ENCODE measurements at regions not wholly inside any gene's neighbourhood (a gene's known extent, or its start where the extent isn't known, plus 50 kb on each side); places are given as distances from the start of the nearest gene placed in this dataset.

DNA sequence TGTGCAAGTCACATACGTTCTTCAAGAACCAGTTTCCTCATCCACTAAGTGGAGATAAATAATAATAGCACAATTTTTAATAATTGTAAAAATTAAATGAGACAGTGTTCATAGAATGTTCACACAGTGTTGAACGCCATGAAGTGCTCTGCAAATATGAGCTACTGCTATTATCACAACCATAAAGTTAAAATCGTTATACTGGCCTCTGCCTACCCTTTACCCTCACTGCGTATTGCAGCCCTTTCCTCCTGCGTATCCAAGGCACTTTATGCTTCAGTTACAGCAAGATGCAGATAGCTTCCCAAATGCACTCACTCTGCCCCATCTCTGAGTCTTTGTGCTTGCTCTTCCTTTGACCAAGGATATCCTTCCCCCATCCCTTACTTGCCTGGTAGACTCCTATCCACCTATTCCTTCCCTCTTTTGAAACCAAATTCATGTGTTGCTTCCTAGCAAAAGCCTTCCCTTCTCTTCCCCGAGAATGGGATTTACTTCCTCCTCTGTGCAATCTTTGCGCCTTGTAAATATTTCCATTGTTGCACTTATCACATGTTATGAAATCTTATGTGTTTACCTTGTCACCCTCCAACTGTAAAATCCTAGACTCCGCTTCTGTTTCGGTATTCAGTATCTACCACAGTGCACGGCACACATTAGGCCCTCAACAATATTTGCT lies 196.9 kb downstream of the ADAMTS15 start:
- DNase-seq: no peak

DNA sequence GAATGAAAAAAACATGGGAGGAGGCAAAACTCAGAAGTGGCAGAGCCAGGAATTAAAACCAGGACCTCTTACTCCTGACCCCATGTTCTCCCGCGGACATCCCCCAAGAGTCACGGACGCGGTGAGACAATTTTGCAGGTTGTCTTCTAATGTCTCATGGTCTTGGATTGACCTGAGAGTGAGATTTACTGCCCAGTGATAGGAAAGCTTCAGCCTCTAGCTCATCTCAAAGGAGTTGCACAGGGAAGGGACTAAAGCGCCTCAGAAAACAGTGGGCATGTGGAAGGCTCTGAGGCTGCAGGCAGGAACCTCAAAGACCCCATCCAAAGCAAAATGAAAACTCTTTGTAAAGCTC lies 197.4 kb downstream of the ADAMTS15 start:
- no peak for DNase-seq

- DNase-seq: no peak
Observed at GRCh38 chr11:130646881-130647280, 198.4 kb downstream of the ADAMTS15 start.

DNA sequence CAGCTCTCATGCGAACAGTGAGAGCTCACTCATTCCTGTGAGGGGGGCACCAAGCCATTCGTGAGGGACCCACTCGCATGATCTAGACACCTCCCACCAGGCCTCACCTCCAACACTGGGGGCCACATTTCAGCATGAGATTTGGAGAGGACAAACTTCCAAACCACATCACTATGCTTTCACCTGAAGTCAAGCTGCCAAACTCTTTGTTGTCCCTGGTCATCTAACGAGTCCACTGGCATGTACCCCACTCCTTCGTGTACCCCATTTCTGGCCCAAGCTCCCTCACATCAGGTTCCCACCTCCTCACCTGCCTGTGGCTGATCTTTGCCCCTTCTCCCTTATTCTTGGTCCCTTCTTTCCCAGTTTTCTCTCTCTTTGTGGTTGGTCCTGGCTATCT lies 198.9 kb downstream of the ADAMTS15 start:
- DNase-seq: no peak

- DNase-seq: no peak
Observed at GRCh38 chr11:130649801-130650200, 201.4 kb downstream of the ADAMTS15 start.

- no peak for DNase-seq
Observed at GRCh38 chr11:130650456-130651030, 202.1 kb downstream of the ADAMTS15 start.

DNA sequence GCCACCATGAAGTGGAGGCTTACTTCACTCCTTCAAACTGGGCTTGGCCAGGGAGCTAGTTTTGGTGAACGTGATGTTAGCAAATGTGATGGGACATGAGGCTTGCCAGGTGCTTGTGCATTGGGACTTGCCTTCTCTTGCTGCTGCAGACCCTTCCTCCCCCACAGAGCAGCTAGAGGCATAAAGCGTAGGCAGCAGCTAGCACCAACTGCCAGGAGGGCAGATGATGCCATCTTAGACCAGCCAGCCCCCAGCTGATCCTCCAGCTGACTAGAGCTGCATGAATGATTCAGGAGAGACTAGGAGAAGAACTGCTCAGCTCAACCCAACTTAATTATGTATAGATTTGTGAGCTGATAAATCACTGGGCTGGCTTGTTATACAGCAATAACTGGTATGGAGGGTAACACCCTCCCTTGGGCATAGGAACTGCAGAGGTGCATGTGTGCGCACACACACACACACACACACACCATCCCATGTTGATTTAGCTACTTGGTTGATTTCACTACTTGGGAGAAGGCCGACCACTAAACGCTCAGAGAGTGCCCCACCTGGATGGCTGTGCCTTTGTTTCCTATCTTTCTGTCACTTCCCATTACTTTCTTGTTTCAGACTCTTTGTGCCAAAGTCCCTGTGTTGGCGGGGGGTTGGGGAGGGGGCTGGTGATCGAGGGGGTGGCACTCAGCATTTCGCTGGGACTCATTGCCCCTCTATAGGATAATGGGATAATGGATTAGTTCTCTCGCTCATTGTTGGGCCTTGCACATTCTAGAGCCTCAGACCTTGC lies 202.8 kb downstream of the ADAMTS15 start:
- no peak for DNase-seq

GRCh38 chr11:130652671-130653335 lies 204.4 kb downstream of the ADAMTS15 start:
- DNase-seq: no peak

DNA sequence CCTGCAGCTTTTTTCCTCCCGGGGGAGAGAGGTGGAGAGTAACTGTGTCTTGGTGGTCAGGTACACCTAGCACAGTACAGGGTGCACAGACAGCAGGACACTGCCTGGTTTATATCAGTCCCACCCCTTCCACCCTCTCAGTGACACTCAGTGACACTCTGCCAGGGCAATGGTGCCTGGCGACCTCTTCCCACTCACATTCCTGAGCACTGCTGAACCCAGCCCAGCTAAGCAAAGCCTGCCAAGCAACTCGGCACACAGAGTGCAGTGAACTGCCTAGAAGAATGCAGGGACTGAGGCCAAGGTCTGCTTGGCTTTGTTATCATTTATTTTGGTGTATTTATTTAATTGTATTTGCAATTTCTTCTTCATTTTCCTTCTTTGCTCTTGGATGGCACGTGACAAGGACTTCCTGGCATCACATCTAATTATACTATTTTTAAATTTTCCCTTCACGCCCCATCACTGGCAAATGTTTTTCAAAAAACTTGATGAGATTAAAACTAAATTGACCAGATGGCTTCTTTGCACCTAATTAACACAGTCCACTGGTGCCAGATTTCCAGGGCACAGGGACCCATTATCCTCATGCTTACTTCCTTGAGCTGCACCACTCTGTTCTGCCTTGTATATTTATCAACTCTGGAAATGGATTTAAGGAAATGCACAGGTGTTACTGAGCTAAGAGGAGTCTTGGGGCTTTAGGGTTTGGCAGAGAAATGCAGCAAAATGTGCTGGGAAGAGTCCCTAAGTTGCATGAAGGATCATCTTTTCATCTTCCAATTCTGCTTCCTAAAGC lies 205.6 kb downstream of the ADAMTS15 start:
- peak; percentile 35 to 85 for DNase-seq

DNA sequence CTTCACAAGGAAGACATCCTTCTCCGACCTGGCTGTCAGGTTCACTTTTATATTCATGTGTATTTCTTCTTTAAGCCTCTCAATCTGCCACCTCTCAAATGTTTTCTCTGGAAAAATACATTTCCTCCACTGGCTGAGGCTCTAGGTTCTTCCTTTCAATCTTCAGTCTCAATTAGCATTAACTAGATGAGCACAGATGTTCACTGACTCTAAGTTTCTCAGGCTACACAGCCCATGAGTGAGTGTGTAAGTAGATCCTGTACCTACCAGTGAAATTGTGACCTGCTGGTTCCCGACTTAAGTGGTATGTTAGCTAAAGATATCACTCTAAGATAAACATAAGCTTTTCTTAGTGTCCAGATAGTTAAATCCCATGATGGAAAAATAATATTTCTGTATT lies 206.9 kb downstream of the ADAMTS15 start:
- DNase-seq: no peak

GRCh38 chr11:130666781-130667251 lies 218.4 kb downstream of the ADAMTS15 start:
- no peak for DNase-seq

DNA sequence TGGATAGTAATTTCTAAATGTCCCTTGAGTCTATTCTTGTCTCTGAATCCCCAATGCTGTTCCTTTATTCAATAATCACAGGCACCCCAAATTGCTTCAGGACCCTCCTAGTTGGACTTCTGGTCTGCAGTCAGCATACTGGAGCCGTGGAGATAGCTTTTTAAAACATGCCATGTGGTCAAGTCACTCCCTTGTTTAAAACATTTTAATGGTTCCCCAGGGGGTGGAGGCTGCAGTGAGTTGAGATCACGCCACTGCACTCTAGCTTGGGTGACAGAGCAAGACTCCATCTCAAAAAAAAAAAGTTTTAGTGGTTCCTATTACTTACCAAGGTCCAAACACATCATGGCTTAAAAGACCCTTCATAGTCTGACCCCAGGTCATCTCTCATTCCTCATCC lies 220.3 kb downstream of the ADAMTS15 start:
- no peak for DNase-seq

- DNase-seq: no peak
Observed at GRCh38 chr11:130670200-130670599, 221.8 kb downstream of the ADAMTS15 start.

GRCh38 chr11:130671801-130672700 lies 223.6 kb downstream of the ADAMTS15 start:
- DNase-seq: no peak

GRCh38 chr11:130672911-130673310 lies 224.5 kb downstream of the ADAMTS15 start:
- no peak for DNase-seq

GRCh38 chr11:130673698-130674097 lies 225.3 kb downstream of the ADAMTS15 start:
- no peak for DNase-seq

DNA sequence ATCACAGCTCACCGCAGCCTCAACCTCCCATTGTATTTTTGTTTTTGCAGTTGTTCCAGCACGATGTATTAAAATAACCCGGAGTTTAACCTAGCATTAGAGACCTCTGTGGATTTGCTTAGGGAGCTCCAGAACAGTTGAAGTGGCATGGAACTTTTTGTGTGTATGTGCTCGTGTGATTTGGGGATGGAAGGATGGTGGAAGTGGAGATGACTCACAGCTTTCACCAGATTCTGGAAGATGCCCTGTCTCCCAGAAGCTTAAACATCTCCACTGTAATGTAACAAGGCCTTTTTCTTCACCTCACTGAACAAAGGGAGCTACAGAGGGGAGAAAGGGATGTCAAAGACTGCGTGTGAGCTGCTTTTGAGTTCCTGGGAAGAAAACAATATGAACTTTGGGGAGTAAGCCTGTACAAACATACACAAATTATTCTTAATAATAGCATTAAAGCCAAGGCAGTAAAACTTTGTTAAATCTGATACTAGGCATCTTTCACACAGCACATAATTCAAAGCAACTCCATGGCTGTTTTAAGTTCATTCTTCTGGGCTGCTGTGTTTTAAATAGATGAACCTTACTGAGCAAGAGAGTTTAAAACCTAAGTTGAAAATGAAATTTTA lies 226.4 kb downstream of the ADAMTS15 start:
- DNase-seq: no peak

DNA sequence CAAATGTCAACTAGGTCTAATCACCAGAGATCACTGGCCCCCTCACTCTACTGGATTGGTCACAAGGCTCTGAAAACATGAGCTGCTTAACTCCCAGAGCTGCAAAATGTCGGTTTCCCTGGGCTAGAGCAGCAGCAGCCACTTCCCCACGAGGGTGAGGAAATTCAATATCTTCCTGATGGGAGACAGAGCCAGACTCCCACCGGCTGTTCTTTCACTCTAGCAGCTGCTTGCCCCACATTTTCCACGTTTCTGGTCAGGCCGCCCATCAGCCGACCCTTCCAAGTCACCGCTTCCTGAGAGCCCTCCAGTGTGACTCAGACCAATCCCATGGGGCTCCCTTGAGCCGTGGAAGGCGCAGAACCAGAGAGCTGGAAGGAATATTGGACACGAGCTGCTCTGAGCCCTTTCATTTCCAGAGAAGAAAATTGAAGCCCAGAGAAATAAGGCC lies 227.0 kb downstream of the ADAMTS15 start:
- no peak for DNase-seq

DNA sequence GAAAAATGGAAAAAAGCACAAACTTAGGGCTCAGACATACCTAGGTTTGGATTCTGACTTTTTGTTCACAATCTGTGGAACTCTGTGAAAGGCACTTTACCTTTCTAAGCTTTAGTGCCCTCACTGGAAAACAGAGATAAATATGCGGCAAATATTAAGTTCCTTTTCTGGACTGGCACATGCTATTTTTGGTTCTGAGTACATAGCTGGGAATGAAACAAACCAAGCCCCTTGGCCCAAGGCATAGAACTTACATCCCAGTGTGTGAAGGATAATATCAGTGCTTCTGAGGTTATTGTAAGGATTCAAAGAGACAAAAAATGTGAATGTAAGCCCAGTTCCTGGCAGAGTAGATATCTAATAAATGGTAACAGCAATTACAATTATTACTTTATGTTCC lies 227.5 kb downstream of the ADAMTS15 start:
- DNase-seq: no peak

- no peak for DNase-seq
Observed at GRCh38 chr11:130677486-130678153, 229.2 kb downstream of the ADAMTS15 start.

Measured in cerebellar nuclear complex (tissue), 1 donor.